ENCODE measurements at regions not wholly inside any gene's neighbourhood (a gene's known extent, or its start where the extent isn't known, plus 50 kb on each side); places are given as distances from the start of the nearest gene placed in this dataset.

GRCh38 chr4:135966936-135967335 lies 1565.4 kb downstream of the PCDH18 start:
- no peaks in the 10 kb centered on the region for H3K36me3 ChIP-seq
- H3K27me3 ChIP-seq (ENCODE audit: low read depth) = no peaks in the 10 kb centered on the region
- intact Hi-C loops (cut with micrococcal nuclease) = no loop called here
- DNase-seq = no peak
- no peak overlapping the region for H3K27ac ChIP-seq (replicated peaks)
- no peak for TF ChIP-seq CTCF (IDR thresholded peaks at IDR 0.05; ENCODE audit: borderline replicate concordance)
- no peaks in the 10 kb centered on the region for H3K4me1 ChIP-seq
- no peak overlapping the region for H3K4me3 ChIP-seq
- H3K9me3 ChIP-seq (replicated peaks) = no peaks in the 10 kb centered on the region

- Histone ChIP-seq H3K9me3 (replicated peaks) (peaks cover 6% of the 10 kb centered on the region), H3K36me3 (no peaks in the 10 kb centered on the region), H3K4me1 (no peaks in the 10 kb centered on the region), H3K27ac (replicated peaks) (no peak overlapping the region), H3K27me3 (ENCODE audit: low read depth) (no peaks in the 10 kb centered on the region), H3K4me3 (no peak overlapping the region)
- no peak for DNase-seq
- intact Hi-C loops (cut with micrococcal nuclease) = no loop called here
- no peak for TF ChIP-seq CTCF (IDR thresholded peaks at IDR 0.05; ENCODE audit: borderline replicate concordance)
Measured at GRCh38 chr4:135963009-135963408, 1569.3 kb downstream of the PCDH18 start.

GRCh38 chr4:135949931-135950330 lies 1582.4 kb downstream of the PCDH18 start:
- TF ChIP-seq CTCF (IDR thresholded peaks at IDR 0.05; ENCODE audit: borderline replicate concordance) = no peak
- intact Hi-C loops (cut with micrococcal nuclease) = no loop called here
- no peak for DNase-seq
- Histone ChIP-seq H3K36me3 (no peaks in the 10 kb centered on the region), H3K4me1 (no peaks in the 10 kb centered on the region), H3K27me3 (ENCODE audit: low read depth) (no peaks in the 10 kb centered on the region), H3K4me3 (no peak overlapping the region), H3K27ac (replicated peaks) (no peak overlapping the region), H3K9me3 (replicated peaks) (peaks cover 15% of the 10 kb centered on the region)

- intact Hi-C loops (cut with micrococcal nuclease) = no loop called here
- no peaks in the 10 kb centered on the region for H3K36me3 ChIP-seq
- no peak overlapping the region for H3K27ac ChIP-seq (replicated peaks)
- no peak for DNase-seq
- no peak for TF ChIP-seq CTCF (IDR thresholded peaks at IDR 0.05; ENCODE audit: borderline replicate concordance)
- H3K9me3 ChIP-seq (replicated peaks) = peaks cover 4% of the 10 kb centered on the region
- H3K27me3 ChIP-seq (ENCODE audit: low read depth) = no peaks in the 10 kb centered on the region
- H3K4me1 ChIP-seq = no peaks in the 10 kb centered on the region
- H3K4me3 ChIP-seq = no peak overlapping the region
Measured at GRCh38 chr4:135948797-135949196, 1583.5 kb downstream of the PCDH18 start.

- Histone ChIP-seq H3K27ac (replicated peaks) (no peak overlapping the region), H3K4me3 (no peak overlapping the region), H3K36me3 (no peaks in the 10 kb centered on the region), H3K27me3 (ENCODE audit: low read depth) (no peaks in the 10 kb centered on the region), H3K9me3 (replicated peaks) (no peaks in the 10 kb centered on the region), H3K4me1 (no peaks in the 10 kb centered on the region)
- no peak for TF ChIP-seq CTCF (IDR thresholded peaks at IDR 0.05; ENCODE audit: borderline replicate concordance)
- intact Hi-C loops (cut with micrococcal nuclease) = no loop called here
- DNase-seq = no peak
Measured at GRCh38 chr4:135941671-135942070, 1590.6 kb downstream of the PCDH18 start.

- Histone ChIP-seq H3K9me3 (replicated peaks) (peaks cover 11% of the 10 kb centered on the region), H3K36me3 (no peaks in the 10 kb centered on the region), H3K4me3 (no peak overlapping the region), H3K27ac (replicated peaks) (no peak overlapping the region), H3K4me1 (no peaks in the 10 kb centered on the region), H3K27me3 (ENCODE audit: low read depth) (no peaks in the 10 kb centered on the region)
- no peak for TF ChIP-seq CTCF (IDR thresholded peaks at IDR 0.05; ENCODE audit: borderline replicate concordance)
- no peak for DNase-seq
- intact Hi-C loops (cut with micrococcal nuclease) = no loop called here
Measured at GRCh38 chr4:135934026-135934425, 1598.3 kb downstream of the PCDH18 start.
